ENCODE measurements at regions not wholly inside any gene's neighbourhood (a gene's known extent, or its start where the extent isn't known, plus 50 kb on each side); places are given as distances from the start of the nearest gene placed in this dataset.

DNA sequence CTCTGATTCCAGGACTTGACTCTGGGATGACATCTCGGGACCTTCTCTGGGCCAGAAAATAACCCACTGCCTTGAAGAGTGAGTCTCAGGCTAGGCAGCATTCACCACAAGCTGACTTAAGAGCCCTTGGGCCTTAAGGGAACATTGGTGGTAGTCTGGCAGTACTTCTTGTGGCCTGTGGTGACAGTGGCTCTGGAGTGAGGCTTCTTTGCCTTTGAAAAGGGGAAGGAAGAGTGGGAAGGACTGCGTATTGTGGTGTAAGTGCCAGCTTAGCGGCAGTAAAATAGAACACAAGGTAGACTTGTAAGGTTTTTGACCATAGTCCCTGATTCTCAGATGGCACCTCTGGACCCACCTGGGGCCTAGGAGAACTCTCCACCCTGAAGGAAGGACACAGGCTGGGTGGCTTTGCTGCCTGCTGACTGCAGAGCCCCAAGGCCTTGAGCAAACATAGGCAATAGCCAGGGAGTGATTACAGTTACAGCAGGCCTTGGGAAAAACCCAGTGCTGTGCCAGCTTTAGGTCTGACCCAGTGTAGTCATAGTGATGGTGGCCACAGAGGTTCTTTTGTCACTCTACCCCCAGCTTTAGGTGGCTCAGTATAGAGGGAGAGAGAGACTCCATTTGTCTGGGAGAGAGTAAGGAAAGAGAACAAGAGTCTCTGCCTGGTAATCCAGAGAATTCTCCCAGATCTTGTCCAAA, 483.9 kb downstream of the SH2D4B start:
- no peaks in the 10 kb centered on the region for H3K4me1 ChIP-seq (ENCODE audit: control insufficient read depth, insufficient read depth, low read length, poor library complexity, severe bottlenecking)
- no peak overlapping the region for H3K4me3 ChIP-seq (ENCODE audit: insufficient read depth, low read depth, low read length, poor library complexity, severe bottlenecking)
- no peaks in the 10 kb centered on the region for H3K27me3 ChIP-seq (replicated peaks; ENCODE audit: control insufficient read depth, insufficient read depth, low read length, poor library complexity, severe bottlenecking)
- no peak for DNase-seq
- no peaks in the 10 kb centered on the region for H3K9me3 ChIP-seq (ENCODE audit: control insufficient read depth, low read length)
- H3K36me3 ChIP-seq (ENCODE audit: control insufficient read depth, insufficient read depth, low read length) = no peaks in the 10 kb centered on the region
- no peak overlapping the region for H3K27ac ChIP-seq (ENCODE audit: insufficient read depth, low read length, poor library complexity, severe bottlenecking)

DNA sequence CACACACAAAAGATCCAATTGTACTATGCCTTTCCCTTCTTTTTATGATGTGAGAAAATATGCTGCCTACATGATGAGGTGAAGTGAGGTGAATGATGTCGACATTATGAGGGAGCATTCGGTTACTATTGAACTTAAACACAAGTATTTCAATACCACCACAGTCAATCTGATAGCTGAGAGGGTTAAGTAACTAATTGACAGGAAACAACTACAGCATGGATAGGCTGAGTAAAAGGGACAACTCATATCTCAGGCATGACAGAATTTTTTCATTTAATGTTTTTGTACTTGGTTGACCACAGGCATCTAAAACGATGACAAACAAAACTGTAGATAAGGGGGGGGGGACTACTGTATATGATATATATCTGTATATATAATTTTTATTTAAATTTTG, 488.9 kb downstream of the SH2D4B start:
- H3K27me3 ChIP-seq (replicated peaks; ENCODE audit: control insufficient read depth, insufficient read depth, low read length, poor library complexity, severe bottlenecking) = no peaks in the 10 kb centered on the region
- DNase-seq = no peak
- H3K27ac ChIP-seq (ENCODE audit: insufficient read depth, low read length, poor library complexity, severe bottlenecking) = no peak overlapping the region
- H3K36me3 ChIP-seq (ENCODE audit: control insufficient read depth, insufficient read depth, low read length) = no peaks in the 10 kb centered on the region
- H3K9me3 ChIP-seq (ENCODE audit: control insufficient read depth, low read length) = no peaks in the 10 kb centered on the region
- no peak overlapping the region for H3K4me3 ChIP-seq (ENCODE audit: insufficient read depth, low read depth, low read length, poor library complexity, severe bottlenecking)
- H3K4me1 ChIP-seq (ENCODE audit: control insufficient read depth, insufficient read depth, low read length, poor library complexity, severe bottlenecking) = no peaks in the 10 kb centered on the region

DNA sequence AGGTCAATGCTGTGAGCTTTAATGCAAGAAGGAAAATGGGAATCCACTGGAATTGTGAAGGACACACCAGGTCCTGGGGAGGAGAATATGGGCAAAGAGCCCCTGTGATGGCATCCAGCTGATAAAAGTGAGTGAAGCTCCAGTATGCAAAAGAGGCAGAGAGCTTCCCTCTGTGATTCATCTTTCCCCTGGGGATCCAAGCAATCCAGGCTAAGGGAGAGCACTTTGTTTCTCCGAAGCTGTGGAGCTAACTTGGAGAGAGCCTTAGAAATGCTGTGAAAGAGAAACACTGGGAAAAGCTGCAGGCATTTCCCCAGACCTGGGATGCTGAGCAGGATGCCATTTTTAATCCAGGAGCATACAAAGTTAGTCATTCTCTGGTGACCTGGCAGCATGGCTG, 489.5 kb downstream of the SH2D4B start:
- no peaks in the 10 kb centered on the region for H3K36me3 ChIP-seq (ENCODE audit: control insufficient read depth, insufficient read depth, low read length)
- H3K4me3 ChIP-seq (ENCODE audit: insufficient read depth, low read depth, low read length, poor library complexity, severe bottlenecking) = no peak overlapping the region
- H3K27ac ChIP-seq (ENCODE audit: insufficient read depth, low read length, poor library complexity, severe bottlenecking) = no peak overlapping the region
- no peaks in the 10 kb centered on the region for H3K9me3 ChIP-seq (ENCODE audit: control insufficient read depth, low read length)
- no peak for DNase-seq
- no peaks in the 10 kb centered on the region for H3K4me1 ChIP-seq (ENCODE audit: control insufficient read depth, insufficient read depth, low read length, poor library complexity, severe bottlenecking)
- no peaks in the 10 kb centered on the region for H3K27me3 ChIP-seq (replicated peaks; ENCODE audit: control insufficient read depth, insufficient read depth, low read length, poor library complexity, severe bottlenecking)

DNA sequence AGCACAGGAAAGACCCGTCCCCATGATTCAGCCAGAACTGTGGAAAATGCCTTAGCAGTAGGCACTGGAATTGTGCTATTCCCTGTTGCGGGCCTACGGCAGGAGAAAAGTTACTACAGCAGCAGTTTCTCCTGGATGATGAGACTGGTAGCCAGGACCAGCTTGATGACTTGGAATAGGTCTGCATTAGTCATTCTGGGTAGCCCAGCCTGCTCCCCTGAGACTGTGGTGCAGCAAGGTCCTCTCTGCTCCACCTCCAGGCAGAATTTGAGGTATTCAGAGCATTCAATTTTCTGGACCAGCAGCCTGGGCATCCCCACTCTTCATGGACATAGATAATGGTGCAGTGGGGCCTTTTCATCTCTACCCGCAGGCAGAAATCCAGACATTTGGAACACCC, 490.0 kb downstream of the SH2D4B start:
- DNase-seq = no peak

DNA sequence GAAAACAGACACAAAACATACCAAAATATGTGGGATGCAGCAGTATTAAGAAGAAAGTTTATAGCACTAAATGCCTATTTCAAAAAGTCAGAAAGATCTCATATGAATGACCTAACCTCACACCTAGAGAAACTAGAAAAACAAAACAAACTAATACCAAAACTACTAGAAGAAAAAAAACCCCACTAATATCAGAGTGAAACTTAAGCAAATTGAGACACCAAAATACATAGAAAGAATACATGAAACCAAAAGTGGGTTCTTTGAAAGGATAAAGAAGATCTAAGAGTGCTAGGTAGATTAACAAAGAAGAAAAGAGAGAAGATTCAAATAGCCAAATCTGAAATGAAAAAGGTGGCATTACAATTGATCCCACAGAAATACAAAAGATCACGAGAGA, 494.1 kb downstream of the SH2D4B start:
- H3K27ac ChIP-seq (ENCODE audit: insufficient read depth, low read length, poor library complexity, severe bottlenecking) = no peak overlapping the region
- H3K4me1 ChIP-seq (ENCODE audit: control insufficient read depth, insufficient read depth, low read length, poor library complexity, severe bottlenecking) = no peaks in the 10 kb centered on the region
- no peaks in the 10 kb centered on the region for H3K36me3 ChIP-seq (ENCODE audit: control insufficient read depth, insufficient read depth, low read length)
- H3K9me3 ChIP-seq (ENCODE audit: control insufficient read depth, low read length) = no peaks in the 10 kb centered on the region
- no peak overlapping the region for H3K4me3 ChIP-seq (ENCODE audit: insufficient read depth, low read depth, low read length, poor library complexity, severe bottlenecking)
- H3K27me3 ChIP-seq (replicated peaks; ENCODE audit: control insufficient read depth, insufficient read depth, low read length, poor library complexity, severe bottlenecking) = no peaks in the 10 kb centered on the region
- DNase-seq = no peak

More for the DNA sequence above, 490.0 kb downstream of the SH2D4B start:
- no peaks in the 10 kb centered on the region for H3K9me3 ChIP-seq (ENCODE audit: control insufficient read depth, low read length)
- H3K36me3 ChIP-seq (ENCODE audit: control insufficient read depth, insufficient read depth, low read length) = no peaks in the 10 kb centered on the region
- no peaks in the 10 kb centered on the region for H3K27me3 ChIP-seq (replicated peaks; ENCODE audit: control insufficient read depth, insufficient read depth, low read length, poor library complexity, severe bottlenecking)
- no peak overlapping the region for H3K4me3 ChIP-seq (ENCODE audit: insufficient read depth, low read depth, low read length, poor library complexity, severe bottlenecking)
- H3K4me1 ChIP-seq (ENCODE audit: control insufficient read depth, insufficient read depth, low read length, poor library complexity, severe bottlenecking) = no peaks in the 10 kb centered on the region
- no peak overlapping the region for H3K27ac ChIP-seq (ENCODE audit: insufficient read depth, low read length, poor library complexity, severe bottlenecking)

DNA sequence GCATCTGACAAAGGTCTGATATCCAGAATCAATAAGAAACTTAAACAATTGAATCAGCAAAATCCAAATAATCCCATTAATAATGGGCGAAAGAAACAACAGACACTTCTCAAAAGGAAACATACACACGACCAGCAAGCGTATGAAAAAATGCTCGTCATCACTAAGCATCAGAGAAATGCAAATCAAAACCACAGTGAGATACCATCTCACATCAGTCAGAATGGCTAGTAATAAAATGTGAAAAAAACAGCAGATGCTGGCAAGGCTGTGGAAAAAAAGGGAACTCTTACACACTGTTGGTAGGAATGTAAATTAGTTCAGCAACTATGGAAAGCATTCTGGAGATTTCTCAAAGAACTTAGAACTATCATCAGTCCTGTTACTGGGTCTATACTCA, 496.7 kb downstream of the SH2D4B start:
- Histone ChIP-seq H3K9me3 (ENCODE audit: control insufficient read depth, low read length) (no peaks in the 10 kb centered on the region), H3K4me3 (ENCODE audit: insufficient read depth, low read depth, low read length, poor library complexity, severe bottlenecking) (no peak overlapping the region), H3K27ac (ENCODE audit: insufficient read depth, low read length, poor library complexity, severe bottlenecking) (no peak overlapping the region), H3K4me1 (ENCODE audit: control insufficient read depth, insufficient read depth, low read length, poor library complexity, severe bottlenecking) (no peaks in the 10 kb centered on the region), H3K27me3 (replicated peaks; ENCODE audit: control insufficient read depth, insufficient read depth, low read length, poor library complexity, severe bottlenecking) (no peaks in the 10 kb centered on the region), H3K36me3 (ENCODE audit: control insufficient read depth, insufficient read depth, low read length) (no peaks in the 10 kb centered on the region)
- DNase-seq = no peak

DNA sequence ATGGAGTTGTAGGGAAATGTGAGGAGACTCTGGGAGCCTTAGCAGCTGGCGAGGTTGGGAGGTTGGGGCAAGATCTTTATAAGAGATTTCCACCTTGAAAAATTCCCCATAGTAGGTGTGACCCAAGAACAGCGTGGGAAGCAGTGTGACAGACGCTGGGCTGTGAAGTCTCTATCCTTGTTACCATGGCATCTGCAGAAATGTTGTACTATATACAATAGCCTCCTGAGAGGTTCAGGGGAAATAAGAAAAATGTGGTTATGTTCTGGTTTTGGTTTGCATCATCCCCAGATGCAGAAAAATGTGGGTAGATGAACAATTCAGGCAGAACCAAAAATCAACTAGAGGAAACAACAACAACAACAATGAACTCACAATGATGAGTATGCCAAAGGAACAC, 498.6 kb downstream of the SH2D4B start:
- H3K4me3 ChIP-seq (ENCODE audit: insufficient read depth, low read depth, low read length, poor library complexity, severe bottlenecking) = no peak overlapping the region
- no peaks in the 10 kb centered on the region for H3K27me3 ChIP-seq (replicated peaks; ENCODE audit: control insufficient read depth, insufficient read depth, low read length, poor library complexity, severe bottlenecking)
- no peak for DNase-seq
- H3K9me3 ChIP-seq (ENCODE audit: control insufficient read depth, low read length) = no peaks in the 10 kb centered on the region
- H3K27ac ChIP-seq (ENCODE audit: insufficient read depth, low read length, poor library complexity, severe bottlenecking) = no peak overlapping the region
- no peaks in the 10 kb centered on the region for H3K4me1 ChIP-seq (ENCODE audit: control insufficient read depth, insufficient read depth, low read length, poor library complexity, severe bottlenecking)
- H3K36me3 ChIP-seq (ENCODE audit: control insufficient read depth, insufficient read depth, low read length) = no peaks in the 10 kb centered on the region

DNA sequence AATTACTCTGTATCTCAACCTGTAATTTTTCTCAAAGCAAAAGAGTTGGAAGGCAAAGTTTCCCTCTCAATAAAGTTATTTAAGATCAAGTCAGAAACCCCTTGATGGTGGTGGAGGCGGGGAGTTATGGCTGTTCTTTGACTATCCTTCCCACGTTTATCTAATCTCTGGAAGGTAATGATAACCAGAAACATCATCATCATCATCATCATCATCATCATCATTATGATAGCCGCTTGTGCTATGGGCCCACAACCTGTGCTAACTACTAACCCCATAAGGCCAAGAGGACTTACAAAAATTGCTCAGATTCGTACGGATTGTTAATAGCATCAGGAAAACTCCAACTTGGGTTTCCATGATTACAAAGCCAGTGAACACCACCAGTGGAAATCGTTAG, 502.3 kb downstream of the SH2D4B start:
- no peak overlapping the region for H3K27ac ChIP-seq (ENCODE audit: insufficient read depth, low read length, poor library complexity, severe bottlenecking)

DNA sequence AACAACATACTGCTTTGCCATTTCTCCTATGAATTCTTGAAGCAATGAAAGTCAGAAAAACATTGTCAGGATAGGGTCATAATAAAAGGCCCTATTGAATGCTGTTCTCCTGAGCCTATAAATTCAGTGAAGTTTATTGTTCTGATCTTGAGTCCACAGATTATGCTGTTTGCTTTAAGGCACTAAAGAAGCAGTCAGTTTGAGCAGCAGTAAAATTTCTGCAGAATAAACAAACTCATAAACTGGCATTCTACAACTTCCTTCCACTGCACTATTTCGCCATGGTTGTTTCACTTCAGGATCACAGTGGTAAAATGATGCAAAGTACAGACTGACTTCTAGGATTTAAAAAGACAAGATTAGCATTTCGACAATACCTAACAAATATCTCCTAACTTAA, 503.2 kb downstream of the SH2D4B start:
- Histone ChIP-seq H3K27ac (ENCODE audit: insufficient read depth, low read length, poor library complexity, severe bottlenecking) (no peak overlapping the region), H3K4me3 (ENCODE audit: insufficient read depth, low read depth, low read length, poor library complexity, severe bottlenecking) (no peak overlapping the region), H3K4me1 (ENCODE audit: control insufficient read depth, insufficient read depth, low read length, poor library complexity, severe bottlenecking) (no peaks in the 10 kb centered on the region), H3K27me3 (replicated peaks; ENCODE audit: control insufficient read depth, insufficient read depth, low read length, poor library complexity, severe bottlenecking) (no peaks in the 10 kb centered on the region), H3K36me3 (ENCODE audit: control insufficient read depth, insufficient read depth, low read length) (no peaks in the 10 kb centered on the region), H3K9me3 (ENCODE audit: control insufficient read depth, low read length) (no peaks in the 10 kb centered on the region)
- DNase-seq = no peak

More for the DNA sequence above, 502.3 kb downstream of the SH2D4B start:
- no peaks in the 10 kb centered on the region for H3K9me3 ChIP-seq (ENCODE audit: control insufficient read depth, low read length)
- no peaks in the 10 kb centered on the region for H3K4me1 ChIP-seq (ENCODE audit: control insufficient read depth, insufficient read depth, low read length, poor library complexity, severe bottlenecking)
- no peak overlapping the region for H3K4me3 ChIP-seq (ENCODE audit: insufficient read depth, low read depth, low read length, poor library complexity, severe bottlenecking)
- no peaks in the 10 kb centered on the region for H3K27me3 ChIP-seq (replicated peaks; ENCODE audit: control insufficient read depth, insufficient read depth, low read length, poor library complexity, severe bottlenecking)
- no peak for DNase-seq
- no peaks in the 10 kb centered on the region for H3K36me3 ChIP-seq (ENCODE audit: control insufficient read depth, insufficient read depth, low read length)

DNA sequence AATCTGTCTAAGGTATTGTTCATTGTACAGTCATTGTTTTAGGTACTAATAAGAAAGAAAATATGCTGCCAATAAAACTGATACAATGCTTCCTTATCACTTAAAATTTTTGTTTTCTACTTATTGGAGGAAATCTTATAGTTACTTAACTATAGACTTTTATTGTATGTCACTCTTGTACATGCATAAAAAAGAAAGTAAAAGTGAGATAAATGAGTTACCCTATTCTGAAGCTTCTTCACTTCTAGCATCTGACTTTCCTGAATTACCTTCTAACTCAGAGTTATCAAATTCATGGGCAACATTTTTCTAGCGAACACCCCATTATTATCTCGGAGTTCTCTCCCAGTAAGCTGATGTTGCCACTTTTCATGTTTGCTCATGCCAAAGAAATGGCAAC, 504.9 kb downstream of the SH2D4B start:
- no peaks in the 10 kb centered on the region for H3K36me3 ChIP-seq (ENCODE audit: control insufficient read depth, insufficient read depth, low read length)
- H3K4me1 ChIP-seq (ENCODE audit: control insufficient read depth, insufficient read depth, low read length, poor library complexity, severe bottlenecking) = no peaks in the 10 kb centered on the region
- H3K27ac ChIP-seq (ENCODE audit: insufficient read depth, low read length, poor library complexity, severe bottlenecking) = no peak overlapping the region
- H3K4me3 ChIP-seq (ENCODE audit: insufficient read depth, low read depth, low read length, poor library complexity, severe bottlenecking) = no peak overlapping the region
- H3K27me3 ChIP-seq (replicated peaks; ENCODE audit: control insufficient read depth, insufficient read depth, low read length, poor library complexity, severe bottlenecking) = no peaks in the 10 kb centered on the region
- no peak for DNase-seq
- no peaks in the 10 kb centered on the region for H3K9me3 ChIP-seq (ENCODE audit: control insufficient read depth, low read length)

Data from effector memory CD4-positive, alpha-beta T cell (primary cell).